HL-60 (cell line): ENCODE measurements at regions not wholly inside any gene's neighbourhood (a gene's known extent, or its start where the extent isn't known, plus 50 kb on each side); places are given as distances from the start of the nearest gene placed in this dataset.

Experiments used
- DNase-seq, 2 experiments: peaks; one replicate each; pipeline ENCODE4 v3.0.0-alpha.2; 2010 to 2020; ENCODE audit warnings: low read depth in 1 of 2, low spot score in 1 of 2
- H3K27ac ChIP-seq: fragments of 250-450 bp; sonication (Bioruptor Pico); replicated peaks from 2 replicates; pipeline ENCODE4 v1.5.1; 2020; ENCODE audit warnings: mild to moderate bottlenecking, moderate library complexity
- H3K27me3 ChIP-seq: fragments of 250-450 bp; sonication (Bioruptor Pico); 2 replicates; pipeline ENCODE4 v1.5.1; 2021; ENCODE audit warnings: mild to moderate bottlenecking, moderate library complexity; ENCODE audit not compliant: insufficient read depth, poor library complexity, severe bottlenecking
- H3K4me3 ChIP-seq: replicated peaks from 2 replicates; pipeline ENCODE4 v1.5.1; 2011; ENCODE audit warnings: mild to moderate bottlenecking, control low read depth, low read length; ENCODE audit not compliant: insufficient read depth
- GABPA ChIP-seq: IDR thresholded peaks from 2 replicates; pipeline ENCODE4 v1.6.1; 2012; ENCODE audit warnings: low read depth
- POLR2AphosphoS5 ChIP-seq: IDR thresholded peaks from 2 replicates; pipeline ENCODE4 v1.6.1; 2012; ENCODE audit warnings: low read depth
- REST ChIP-seq: IDR thresholded peaks from 2 replicates; pipeline ENCODE4 v1.6.1; 2012; ENCODE audit warnings: low read depth; ENCODE audit not compliant: insufficient replicate concordance
- SPI1 ChIP-seq: IDR thresholded peaks from 2 replicates; pipeline ENCODE4 v1.6.1; 2012; ENCODE audit warnings: low read depth, mild to moderate bottlenecking, borderline replicate concordance
- TF ChIP-seq, protein P1 (sequence below): IDR thresholded peaks from one replicate; pipeline ENCODE4 v1.5.1; 2011; ENCODE audit warnings: low read length, control low read depth, inconsistent platforms; ENCODE audit not compliant: insufficient read depth

GRCh38 chr10:121169406-121169805, 318.2 kb downstream of the WDR11 start:
- Histone ChIP-seq H3K27ac (no peak overlapping the region), H3K27me3 (no peaks in the 10 kb centered on the region), H3K4me3 (no peak overlapping the region)
- no peak for DNase-seq
- TF ChIP-seq POLR2AphosphoS5 = no peak
- TF ChIP-seq GABPA = no peak
- no peak for TF ChIP-seq REST
- TF ChIP-seq SPI1 = no peak
- TF ChIP-seq, protein P1, sequence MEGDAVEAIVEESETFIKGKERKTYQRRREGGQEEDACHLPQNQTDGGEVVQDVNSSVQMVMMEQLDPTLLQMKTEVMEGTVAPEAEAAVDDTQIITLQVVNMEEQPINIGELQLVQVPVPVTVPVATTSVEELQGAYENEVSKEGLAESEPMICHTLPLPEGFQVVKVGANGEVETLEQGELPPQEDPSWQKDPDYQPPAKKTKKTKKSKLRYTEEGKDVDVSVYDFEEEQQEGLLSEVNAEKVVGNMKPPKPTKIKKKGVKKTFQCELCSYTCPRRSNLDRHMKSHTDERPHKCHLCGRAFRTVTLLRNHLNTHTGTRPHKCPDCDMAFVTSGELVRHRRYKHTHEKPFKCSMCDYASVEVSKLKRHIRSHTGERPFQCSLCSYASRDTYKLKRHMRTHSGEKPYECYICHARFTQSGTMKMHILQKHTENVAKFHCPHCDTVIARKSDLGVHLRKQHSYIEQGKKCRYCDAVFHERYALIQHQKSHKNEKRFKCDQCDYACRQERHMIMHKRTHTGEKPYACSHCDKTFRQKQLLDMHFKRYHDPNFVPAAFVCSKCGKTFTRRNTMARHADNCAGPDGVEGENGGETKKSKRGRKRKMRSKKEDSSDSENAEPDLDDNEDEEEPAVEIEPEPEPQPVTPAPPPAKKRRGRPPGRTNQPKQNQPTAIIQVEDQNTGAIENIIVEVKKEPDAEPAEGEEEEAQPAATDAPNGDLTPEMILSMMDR = no peak

DNA sequence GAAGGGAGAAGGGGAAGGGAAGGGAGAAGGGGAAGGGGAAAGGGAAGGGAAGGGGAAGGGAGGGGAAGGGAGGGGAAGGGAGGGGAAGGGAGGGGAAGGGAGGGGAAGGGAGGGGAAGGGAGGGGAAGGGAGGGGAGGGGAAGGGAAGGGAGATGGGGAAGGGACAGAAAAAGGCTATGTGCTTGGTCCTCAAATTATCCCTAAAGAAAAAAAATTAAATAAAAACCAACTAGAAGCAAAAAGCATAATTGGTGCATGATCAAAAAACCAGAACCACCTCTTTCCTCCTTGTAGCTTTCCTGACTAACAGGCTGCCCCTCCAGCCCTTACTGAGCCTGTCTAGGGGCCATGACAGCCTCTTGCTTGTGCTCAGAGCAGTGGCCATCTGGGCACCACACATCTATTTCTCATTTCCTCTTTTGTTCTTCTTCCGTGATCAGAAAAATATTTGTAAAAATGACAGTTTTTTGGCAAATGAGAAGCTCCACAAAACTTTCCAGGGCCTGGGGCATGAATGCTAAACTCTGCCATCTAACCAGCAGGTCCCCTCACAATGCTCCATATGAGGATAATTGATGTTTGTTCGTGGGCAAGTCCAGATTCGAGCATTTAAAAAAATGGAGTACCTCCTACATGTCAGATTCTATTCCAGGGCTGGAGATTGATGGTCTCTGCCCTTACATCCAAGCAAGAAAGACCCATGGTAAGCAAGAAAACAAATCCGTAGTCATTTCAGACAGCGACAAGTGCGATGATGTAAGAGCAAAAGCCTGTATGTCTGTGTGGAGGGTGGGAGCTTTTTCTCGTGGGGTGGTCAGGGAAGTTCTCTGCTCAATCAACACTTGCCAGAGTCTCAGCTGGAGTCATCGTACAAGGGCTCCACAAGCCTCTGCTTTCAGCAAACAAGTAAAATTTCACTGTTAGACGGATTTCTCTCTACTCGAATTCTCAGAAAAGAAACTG, 320.9 kb downstream of the WDR11 start:
- Histone ChIP-seq H3K27ac (no peak overlapping the region), H3K27me3 (no peaks in the 10 kb centered on the region), H3K4me3 (no peak overlapping the region)
- TF ChIP-seq POLR2AphosphoS5 = no peak
- TF ChIP-seq, protein P1 = no peak
- TF ChIP-seq GABPA = no peak
- TF ChIP-seq SPI1 = peak; percentile 41; the same call in 1 of the 2 replicates
- peak in 1 of 2 experiments; percentile 43 for DNase-seq

GRCh38 chr10:121179006-121179405, 327.8 kb downstream of the WDR11 start:
- Histone ChIP-seq H3K27ac (no peak overlapping the region), H3K4me3 (no peak overlapping the region), H3K27me3 (no peaks in the 10 kb centered on the region)
- TF ChIP-seq GABPA (no peak), SPI1 (no peak), POLR2AphosphoS5 (no peak)
- TF ChIP-seq, protein P1 = no peak
- DNase-seq = no peak

- DNase-seq = no peak
- Histone ChIP-seq H3K4me3 (no peak overlapping the region), H3K27me3 (no peaks in the 10 kb centered on the region), H3K27ac (no peak overlapping the region)
- TF ChIP-seq POLR2AphosphoS5 (no peak), SPI1 (no peak), REST (no peak), GABPA (no peak)
- TF ChIP-seq, protein P1 = no peak
Measured at GRCh38 chr10:121182219-121182618, 331.1 kb downstream of the WDR11 start.
